ENCODE measurements at regions not wholly inside any gene's neighbourhood (a gene's known extent, or its start where the extent isn't known, plus 50 kb on each side); places are given as distances from the start of the nearest gene placed in this dataset.

DNA sequence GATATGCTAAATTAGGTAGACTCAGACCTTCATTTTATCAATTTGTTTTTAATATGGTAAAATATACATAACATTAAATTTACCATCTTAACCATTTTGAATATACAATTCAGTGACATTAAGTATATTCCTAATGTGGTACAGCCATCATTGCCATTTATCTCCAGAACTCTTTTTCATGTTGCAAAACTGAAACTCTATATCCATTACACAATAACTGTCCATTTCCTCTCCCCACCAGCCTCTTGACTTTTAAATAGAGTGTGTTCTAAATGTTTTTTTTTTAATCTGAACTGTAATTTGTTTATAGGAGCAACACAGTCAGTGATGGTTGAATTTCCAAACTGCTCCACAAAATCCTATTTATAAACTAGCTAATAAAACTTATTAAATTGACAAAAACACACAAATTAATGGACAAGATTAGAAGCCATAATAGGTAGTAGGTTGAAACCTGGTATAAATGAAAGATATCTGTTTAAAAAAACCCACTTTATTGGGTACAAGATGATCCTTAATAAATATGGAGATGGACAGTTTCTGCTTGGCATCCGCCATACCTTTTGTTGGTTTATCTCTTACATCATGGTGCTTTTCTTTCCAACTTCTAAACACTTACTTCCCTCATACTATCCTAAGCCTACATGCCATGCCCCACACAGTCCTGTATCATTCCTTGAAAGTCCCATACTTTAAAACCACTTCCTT, 142.4 kb downstream of the ZPLD1 start:
- TF ChIP-seq GATA3 (IDR thresholded peaks at IDR 0.05; ENCODE audit: low read depth, low read length), result no peak
- no peak for TF ChIP-seq GATA2 (IDR thresholded peaks at IDR 0.05; ENCODE audit: low read depth, low read length)
